ENCODE measurements at regions not wholly inside any gene's neighbourhood (a gene's known extent, or its start where the extent isn't known, plus 50 kb on each side); places are given as distances from the start of the nearest gene placed in this dataset.

DNA sequence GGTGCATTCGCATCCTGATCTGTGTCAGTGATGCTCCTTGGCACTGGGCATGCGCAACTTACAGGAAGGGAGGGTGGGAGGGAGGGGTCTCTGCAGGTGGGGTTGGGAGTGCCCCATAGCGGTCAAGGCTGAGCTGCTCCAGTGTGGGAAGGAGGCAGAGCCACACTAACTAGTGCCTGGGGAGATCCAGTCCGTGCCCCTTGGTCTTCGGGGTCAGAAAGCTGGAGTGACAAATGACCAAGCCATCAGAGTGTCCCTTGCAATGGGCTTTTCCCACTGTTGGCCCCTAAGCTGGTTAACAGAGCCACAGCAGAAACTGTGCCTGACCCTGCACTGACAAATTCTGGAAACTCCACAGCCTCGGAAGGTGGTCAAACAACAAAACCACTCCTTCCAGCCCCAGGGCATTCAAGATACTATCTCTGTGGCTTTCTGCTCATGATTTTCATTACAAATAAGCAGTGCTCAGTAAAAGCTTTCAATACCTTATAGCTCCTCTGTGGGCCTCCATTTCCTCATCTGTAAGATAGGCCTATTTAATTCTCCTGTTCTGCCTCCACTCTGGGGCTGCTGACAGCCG lies 138.1 kb upstream of the UNC5B start:
- TF ChIP-seq, protein P1, sequence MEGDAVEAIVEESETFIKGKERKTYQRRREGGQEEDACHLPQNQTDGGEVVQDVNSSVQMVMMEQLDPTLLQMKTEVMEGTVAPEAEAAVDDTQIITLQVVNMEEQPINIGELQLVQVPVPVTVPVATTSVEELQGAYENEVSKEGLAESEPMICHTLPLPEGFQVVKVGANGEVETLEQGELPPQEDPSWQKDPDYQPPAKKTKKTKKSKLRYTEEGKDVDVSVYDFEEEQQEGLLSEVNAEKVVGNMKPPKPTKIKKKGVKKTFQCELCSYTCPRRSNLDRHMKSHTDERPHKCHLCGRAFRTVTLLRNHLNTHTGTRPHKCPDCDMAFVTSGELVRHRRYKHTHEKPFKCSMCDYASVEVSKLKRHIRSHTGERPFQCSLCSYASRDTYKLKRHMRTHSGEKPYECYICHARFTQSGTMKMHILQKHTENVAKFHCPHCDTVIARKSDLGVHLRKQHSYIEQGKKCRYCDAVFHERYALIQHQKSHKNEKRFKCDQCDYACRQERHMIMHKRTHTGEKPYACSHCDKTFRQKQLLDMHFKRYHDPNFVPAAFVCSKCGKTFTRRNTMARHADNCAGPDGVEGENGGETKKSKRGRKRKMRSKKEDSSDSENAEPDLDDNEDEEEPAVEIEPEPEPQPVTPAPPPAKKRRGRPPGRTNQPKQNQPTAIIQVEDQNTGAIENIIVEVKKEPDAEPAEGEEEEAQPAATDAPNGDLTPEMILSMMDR (conservative IDR thresholded peaks at IDR 0.05; ENCODE audit: low read depth, low read length): no peak
- TF ChIP-seq MAZ (IDR thresholded peaks at IDR 0.05; ENCODE audit: borderline replicate concordance, low read depth, low read length): no peak
- TF ChIP-seq, protein P2, sequence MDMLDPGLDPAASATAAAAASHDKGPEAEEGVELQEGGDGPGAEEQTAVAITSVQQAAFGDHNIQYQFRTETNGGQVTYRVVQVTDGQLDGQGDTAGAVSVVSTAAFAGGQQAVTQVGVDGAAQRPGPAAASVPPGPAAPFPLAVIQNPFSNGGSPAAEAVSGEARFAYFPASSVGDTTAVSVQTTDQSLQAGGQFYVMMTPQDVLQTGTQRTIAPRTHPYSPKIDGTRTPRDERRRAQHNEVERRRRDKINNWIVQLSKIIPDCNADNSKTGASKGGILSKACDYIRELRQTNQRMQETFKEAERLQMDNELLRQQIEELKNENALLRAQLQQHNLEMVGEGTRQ (IDR thresholded peaks at IDR 0.05; ENCODE audit: low read depth, low read length): no peak
- no peak for TF ChIP-seq CEBPB (IDR thresholded peaks at IDR 0.05; ENCODE audit: low read depth, low read length)
- TF ChIP-seq MXI1 (IDR thresholded peaks at IDR 0.05; ENCODE audit: borderline replicate concordance, low read depth, low read length): no peak
- TF ChIP-seq RCOR1 (IDR thresholded peaks at IDR 0.05; ENCODE audit: insufficient replicate concordance, low read length): no peak
- TF ChIP-seq RFX5 (IDR thresholded peaks at IDR 0.05; ENCODE audit: low read depth, low read length): no peak
- no peak for TF ChIP-seq POLR2A (IDR thresholded peaks at IDR 0.05; ENCODE audit: low read depth, low read length)
- TF ChIP-seq SMC3 (IDR thresholded peaks at IDR 0.05; ENCODE audit: low read depth, low read length): no peak
- no peak for TF ChIP-seq MAFK (IDR thresholded peaks at IDR 0.05; ENCODE audit: low read depth, low read length)
- TF ChIP-seq NFE2L2 (IDR thresholded peaks at IDR 0.05; ENCODE audit: low read depth, low read length): no peak
- TF ChIP-seq, protein P3, sequence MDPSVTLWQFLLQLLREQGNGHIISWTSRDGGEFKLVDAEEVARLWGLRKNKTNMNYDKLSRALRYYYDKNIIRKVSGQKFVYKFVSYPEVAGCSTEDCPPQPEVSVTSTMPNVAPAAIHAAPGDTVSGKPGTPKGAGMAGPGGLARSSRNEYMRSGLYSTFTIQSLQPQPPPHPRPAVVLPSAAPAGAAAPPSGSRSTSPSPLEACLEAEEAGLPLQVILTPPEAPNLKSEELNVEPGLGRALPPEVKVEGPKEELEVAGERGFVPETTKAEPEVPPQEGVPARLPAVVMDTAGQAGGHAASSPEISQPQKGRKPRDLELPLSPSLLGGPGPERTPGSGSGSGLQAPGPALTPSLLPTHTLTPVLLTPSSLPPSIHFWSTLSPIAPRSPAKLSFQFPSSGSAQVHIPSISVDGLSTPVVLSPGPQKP (IDR thresholded peaks at IDR 0.05; ENCODE audit: borderline replicate concordance, low read depth, low read length): no peak

Data from IMR-90 (cell line).